ENCODE measurements at regions not wholly inside any gene's neighbourhood (a gene's known extent, or its start where the extent isn't known, plus 50 kb on each side); places are given as distances from the start of the nearest gene placed in this dataset.

DNA sequence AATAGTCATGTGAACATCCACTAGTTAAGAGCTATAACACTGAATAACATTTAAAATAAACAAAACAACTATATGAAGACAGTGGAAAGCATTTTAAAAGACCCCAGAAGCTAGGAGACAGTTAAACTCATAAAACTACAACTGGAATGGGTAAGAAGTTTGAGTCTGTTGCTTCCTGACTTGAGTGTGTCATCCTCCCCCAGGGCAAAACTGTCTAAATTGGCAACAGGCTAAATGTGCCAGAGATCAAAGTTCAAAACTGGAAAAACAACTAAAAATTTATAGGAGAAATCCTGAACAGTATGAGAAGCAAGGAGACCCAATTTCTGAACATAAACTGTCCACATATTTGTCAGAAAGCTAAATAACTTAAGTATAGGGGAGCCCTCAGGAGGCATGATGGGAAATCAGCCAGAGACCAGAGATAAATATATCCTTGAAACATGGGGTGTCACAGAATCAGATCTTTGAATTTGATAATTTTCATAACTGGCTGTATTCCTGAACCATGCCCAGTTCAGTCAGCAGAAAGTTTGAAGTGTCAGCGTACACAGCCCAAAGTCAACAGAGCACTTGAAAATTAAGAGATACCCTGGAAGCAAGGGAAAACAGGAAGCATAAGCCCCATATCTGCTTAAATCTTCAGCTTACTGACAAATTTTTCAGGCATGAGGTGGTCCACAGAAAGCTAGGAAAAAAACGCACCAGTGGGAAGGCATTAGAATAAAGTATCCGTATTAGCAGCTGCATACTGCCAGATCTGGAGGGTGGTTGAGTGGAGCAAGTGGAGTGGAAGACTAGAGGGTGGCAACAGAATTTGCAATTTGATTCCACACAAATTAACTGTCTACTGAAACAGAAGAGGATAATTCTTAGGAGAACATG, 516.1 kb upstream of the MAN1A1 start:
- H3K9ac ChIP-seq (ENCODE audit: low read length), result no peak overlapping the region
- no peaks in the 10 kb centered on the region for H3K79me1 ChIP-seq (ENCODE audit: low read length)
- H2AK5ac ChIP-seq (ENCODE audit: low read length), result no peak overlapping the region
- no peak overlapping the region for H2BK5ac ChIP-seq (ENCODE audit: low read length)
- H3K4me2 ChIP-seq (ENCODE audit: low read length), result no peak overlapping the region
- H3K4me1 ChIP-seq (ENCODE audit: control insufficient read depth, low read depth, low read length), result no peaks in the 10 kb centered on the region
- H4K8ac ChIP-seq (ENCODE audit: low read depth, low read length), result no peak overlapping the region
- H3K36me3 ChIP-seq (ENCODE audit: control insufficient read depth, insufficient read depth, low read length), result no peaks in the 10 kb centered on the region
- no peak overlapping the region for H2BK15ac ChIP-seq (replicated peaks; ENCODE audit: low read depth)
- H3K18ac ChIP-seq (ENCODE audit: low read length), result no peak overlapping the region
- H3K23ac ChIP-seq (ENCODE audit: low read length), result no peak overlapping the region
- no peak for DNase-seq
- H3K4ac ChIP-seq (ENCODE audit: low read depth, low read length), result no peak overlapping the region
- H3K27ac ChIP-seq (ENCODE audit: low read depth, low read length), result no peak overlapping the region
- no peak overlapping the region for H4K5ac ChIP-seq (ENCODE audit: low read length)
- H2BK120ac ChIP-seq (ENCODE audit: low read depth, low read length), result no peak overlapping the region
- H3K79me2 ChIP-seq (ENCODE audit: control insufficient read depth, insufficient read depth, low read length), result no peaks in the 10 kb centered on the region
- no CpG with 5 or more reads among the region's 3 CpGs for WGBS (ENCODE audit: extremely low coverage, insufficient coverage, low lambda C conversion rate)
- H3K56ac ChIP-seq (ENCODE audit: low read length), result no peak overlapping the region
- no peaks in the 10 kb centered on the region for H3K27me3 ChIP-seq (ENCODE audit: insufficient read depth, low read length, poor library complexity)
- H3K4me3 ChIP-seq (ENCODE audit: low read length), result no peak overlapping the region

DNA sequence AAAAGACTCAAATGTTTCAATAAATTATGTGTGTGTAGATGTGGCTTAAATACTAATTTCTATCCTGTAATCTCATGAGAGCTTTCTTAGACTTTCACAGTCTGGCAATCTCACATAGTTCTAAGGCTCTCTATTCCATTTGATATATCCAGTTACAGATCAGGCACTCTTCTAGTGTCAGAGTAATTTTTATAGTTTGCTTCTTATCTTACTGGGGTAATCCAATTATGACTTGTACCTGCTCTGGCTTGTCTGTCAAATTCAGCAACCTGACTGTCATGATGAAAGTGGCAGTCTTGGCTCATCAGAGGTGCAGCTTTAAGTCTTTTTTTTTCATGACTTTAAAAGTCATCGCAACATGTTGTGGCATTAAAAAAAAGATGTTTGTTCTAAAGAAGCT, 513.2 kb upstream of the MAN1A1 start:
- no peak overlapping the region for H4K5ac ChIP-seq (ENCODE audit: low read length)
- H3K4me3 ChIP-seq (ENCODE audit: low read length), result no peak overlapping the region
- H3K79me1 ChIP-seq (ENCODE audit: low read length), result no peaks in the 10 kb centered on the region
- WGBS (ENCODE audit: extremely low coverage, insufficient coverage, low lambda C conversion rate), result no CpG with 5 or more reads among the region's 1 CpG
- no peaks in the 10 kb centered on the region for H3K79me2 ChIP-seq (ENCODE audit: control insufficient read depth, insufficient read depth, low read length)
- H3K4ac ChIP-seq (ENCODE audit: low read depth, low read length), result no peak overlapping the region
- no peak for DNase-seq
- H3K27ac ChIP-seq (ENCODE audit: low read depth, low read length), result no peak overlapping the region
- H3K27me3 ChIP-seq (ENCODE audit: insufficient read depth, low read length, poor library complexity), result no peaks in the 10 kb centered on the region
- H3K4me1 ChIP-seq (ENCODE audit: control insufficient read depth, low read depth, low read length), result no peaks in the 10 kb centered on the region
- no peak overlapping the region for H2BK120ac ChIP-seq (ENCODE audit: low read depth, low read length)
- H3K56ac ChIP-seq (ENCODE audit: low read length), result no peak overlapping the region
- H3K18ac ChIP-seq (ENCODE audit: low read length), result no peak overlapping the region
- H3K23ac ChIP-seq (ENCODE audit: low read length), result no peak overlapping the region
- H2AK5ac ChIP-seq (ENCODE audit: low read length), result no peak overlapping the region
- no peak overlapping the region for H3K9ac ChIP-seq (ENCODE audit: low read length)
- H2BK5ac ChIP-seq (ENCODE audit: low read length), result no peak overlapping the region
- no peak overlapping the region for H2BK15ac ChIP-seq (replicated peaks; ENCODE audit: low read depth)
- no peak overlapping the region for H3K4me2 ChIP-seq (ENCODE audit: low read length)
- H3K36me3 ChIP-seq (ENCODE audit: control insufficient read depth, insufficient read depth, low read length), result no peaks in the 10 kb centered on the region
- H4K8ac ChIP-seq (ENCODE audit: low read depth, low read length), result no peak overlapping the region

DNA sequence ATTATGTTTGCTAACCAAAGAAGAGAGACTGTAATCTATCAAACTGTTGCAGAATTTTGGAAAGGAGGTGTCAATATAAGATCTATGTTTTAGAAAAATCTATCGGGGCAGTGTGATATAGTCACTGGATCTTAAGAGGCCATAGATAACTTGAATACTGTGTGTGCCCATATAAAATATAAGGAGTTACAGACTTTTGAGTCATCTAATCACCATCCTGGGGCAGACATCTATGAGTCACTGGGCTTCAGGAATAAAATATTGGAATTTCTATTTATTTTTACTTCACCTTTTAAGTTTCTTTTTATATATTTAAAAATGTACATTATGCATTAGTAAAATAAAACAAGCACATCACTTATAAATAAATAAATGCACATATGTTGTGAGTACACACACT, 509.3 kb upstream of the MAN1A1 start:
- no peak overlapping the region for H3K4me3 ChIP-seq (ENCODE audit: low read length)
- H3K36me3 ChIP-seq (ENCODE audit: control insufficient read depth, insufficient read depth, low read length), result no peaks in the 10 kb centered on the region
- H2BK120ac ChIP-seq (ENCODE audit: low read depth, low read length), result no peak overlapping the region
- no peak overlapping the region for H2BK15ac ChIP-seq (replicated peaks; ENCODE audit: low read depth)
- H3K79me2 ChIP-seq (ENCODE audit: control insufficient read depth, insufficient read depth, low read length), result no peaks in the 10 kb centered on the region
- no peak overlapping the region for H3K4me2 ChIP-seq (ENCODE audit: low read length)
- H3K4me1 ChIP-seq (ENCODE audit: control insufficient read depth, low read depth, low read length), result no peaks in the 10 kb centered on the region
- no peak overlapping the region for H2BK5ac ChIP-seq (ENCODE audit: low read length)
- H3K27me3 ChIP-seq (ENCODE audit: insufficient read depth, low read length, poor library complexity), result no peaks in the 10 kb centered on the region
- no peaks in the 10 kb centered on the region for H3K79me1 ChIP-seq (ENCODE audit: low read length)
- no peak overlapping the region for H3K56ac ChIP-seq (ENCODE audit: low read length)
- DNase-seq, result no peak
- no peak overlapping the region for H3K27ac ChIP-seq (ENCODE audit: low read depth, low read length)
- WGBS (ENCODE audit: extremely low coverage, insufficient coverage, low lambda C conversion rate), result no CpG with 5 or more reads among the region's 1 CpG
- no peak overlapping the region for H3K4ac ChIP-seq (ENCODE audit: low read depth, low read length)
- no peak overlapping the region for H4K8ac ChIP-seq (ENCODE audit: low read depth, low read length)
- H3K18ac ChIP-seq (ENCODE audit: low read length), result no peak overlapping the region
- H2AK5ac ChIP-seq (ENCODE audit: low read length), result no peak overlapping the region
- H3K9ac ChIP-seq (ENCODE audit: low read length), result no peak overlapping the region
- H3K23ac ChIP-seq (ENCODE audit: low read length), result no peak overlapping the region
- H4K5ac ChIP-seq (ENCODE audit: low read length), result no peak overlapping the region

DNA sequence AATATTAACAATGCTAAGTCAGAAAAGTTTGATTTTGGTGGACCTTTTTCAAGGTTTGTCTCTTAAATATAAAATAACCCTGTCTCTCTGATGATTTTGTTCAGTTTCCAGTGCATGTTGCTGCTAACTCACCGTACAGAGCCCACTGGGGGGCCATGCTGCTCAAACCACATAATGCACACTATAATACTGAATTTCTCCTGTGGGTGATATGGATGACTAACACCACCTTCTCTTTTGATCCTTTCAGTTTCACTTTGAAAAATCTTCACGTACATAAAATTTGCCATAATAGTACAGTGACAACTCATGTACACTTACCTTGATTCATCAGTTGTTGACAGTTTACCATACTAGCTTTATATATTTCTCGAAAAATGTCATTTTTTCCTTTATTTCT, 506.6 kb upstream of the MAN1A1 start:
- H3K79me1 ChIP-seq (ENCODE audit: low read length), result no peaks in the 10 kb centered on the region
- no peak overlapping the region for H3K56ac ChIP-seq (ENCODE audit: low read length)
- H3K23ac ChIP-seq (ENCODE audit: low read length), result no peak overlapping the region
- no peak overlapping the region for H2AK5ac ChIP-seq (ENCODE audit: low read length)
- H3K9ac ChIP-seq (ENCODE audit: low read length), result no peak overlapping the region
- no peaks in the 10 kb centered on the region for H3K4me1 ChIP-seq (ENCODE audit: control insufficient read depth, low read depth, low read length)
- no peak overlapping the region for H3K18ac ChIP-seq (ENCODE audit: low read length)
- no peaks in the 10 kb centered on the region for H3K27me3 ChIP-seq (ENCODE audit: insufficient read depth, low read length, poor library complexity)
- H3K4me2 ChIP-seq (ENCODE audit: low read length), result no peak overlapping the region
- DNase-seq, result no peak
- no peaks in the 10 kb centered on the region for H3K79me2 ChIP-seq (ENCODE audit: control insufficient read depth, insufficient read depth, low read length)
- H4K5ac ChIP-seq (ENCODE audit: low read length), result no peak overlapping the region
- no peak overlapping the region for H3K4me3 ChIP-seq (ENCODE audit: low read length)
- H3K27ac ChIP-seq (ENCODE audit: low read depth, low read length), result no peak overlapping the region
- no peak overlapping the region for H2BK15ac ChIP-seq (replicated peaks; ENCODE audit: low read depth)
- no peak overlapping the region for H3K4ac ChIP-seq (ENCODE audit: low read depth, low read length)
- no CpG with 5 or more reads among the region's 3 CpGs for WGBS (ENCODE audit: extremely low coverage, insufficient coverage, low lambda C conversion rate)
- no peak overlapping the region for H2BK120ac ChIP-seq (ENCODE audit: low read depth, low read length)
- H4K8ac ChIP-seq (ENCODE audit: low read depth, low read length), result no peak overlapping the region
- H2BK5ac ChIP-seq (ENCODE audit: low read length), result no peak overlapping the region
- no peaks in the 10 kb centered on the region for H3K36me3 ChIP-seq (ENCODE audit: control insufficient read depth, insufficient read depth, low read length)

DNA sequence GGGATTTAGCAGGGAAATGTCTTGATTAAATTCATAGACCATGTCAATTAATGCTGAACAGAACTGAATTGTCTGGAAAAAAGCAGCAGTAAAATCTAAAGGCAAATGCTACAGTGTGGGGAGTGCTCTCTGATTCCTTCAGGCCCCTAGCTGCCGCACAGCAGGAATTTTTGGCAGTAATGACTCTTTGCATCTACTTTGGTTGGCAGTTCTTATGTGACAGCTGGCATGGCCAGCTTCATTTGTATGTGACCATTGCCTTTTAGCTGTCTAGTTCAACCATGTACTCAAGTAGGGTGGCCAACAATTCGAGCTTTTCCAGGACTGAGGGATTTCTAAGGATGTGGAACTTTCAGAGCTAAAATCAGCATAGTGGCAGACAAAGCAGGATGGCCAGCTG, 499.1 kb upstream of the MAN1A1 start:
- no peak overlapping the region for H2AK5ac ChIP-seq (ENCODE audit: low read length)
- H3K4me2 ChIP-seq (ENCODE audit: low read length), result no peak overlapping the region
- H3K23ac ChIP-seq (ENCODE audit: low read length), result no peak overlapping the region
- no peaks in the 10 kb centered on the region for H3K4me1 ChIP-seq (ENCODE audit: control insufficient read depth, low read depth, low read length)
- H3K18ac ChIP-seq (ENCODE audit: low read length), result no peak overlapping the region
- H4K8ac ChIP-seq (ENCODE audit: low read depth, low read length), result no peak overlapping the region
- no peaks in the 10 kb centered on the region for H3K27me3 ChIP-seq (ENCODE audit: insufficient read depth, low read length, poor library complexity)
- H3K4ac ChIP-seq (ENCODE audit: low read depth, low read length), result no peak overlapping the region
- no peaks in the 10 kb centered on the region for H3K79me1 ChIP-seq (ENCODE audit: low read length)
- H2BK5ac ChIP-seq (ENCODE audit: low read length), result no peak overlapping the region
- no peak overlapping the region for H3K9ac ChIP-seq (ENCODE audit: low read length)
- no peak overlapping the region for H2BK15ac ChIP-seq (replicated peaks; ENCODE audit: low read depth)
- no peak overlapping the region for H4K5ac ChIP-seq (ENCODE audit: low read length)
- WGBS (ENCODE audit: extremely low coverage, insufficient coverage, low lambda C conversion rate), result no CpG with 5 or more reads among the region's 2 CpGs
- no peaks in the 10 kb centered on the region for H3K79me2 ChIP-seq (ENCODE audit: control insufficient read depth, insufficient read depth, low read length)
- H3K56ac ChIP-seq (ENCODE audit: low read length), result no peak overlapping the region
- no peak overlapping the region for H3K4me3 ChIP-seq (ENCODE audit: low read length)
- no peak overlapping the region for H3K27ac ChIP-seq (ENCODE audit: low read depth, low read length)
- no peaks in the 10 kb centered on the region for H3K36me3 ChIP-seq (ENCODE audit: control insufficient read depth, insufficient read depth, low read length)
- H2BK120ac ChIP-seq (ENCODE audit: low read depth, low read length), result no peak overlapping the region
- DNase-seq, result no peak

DNA sequence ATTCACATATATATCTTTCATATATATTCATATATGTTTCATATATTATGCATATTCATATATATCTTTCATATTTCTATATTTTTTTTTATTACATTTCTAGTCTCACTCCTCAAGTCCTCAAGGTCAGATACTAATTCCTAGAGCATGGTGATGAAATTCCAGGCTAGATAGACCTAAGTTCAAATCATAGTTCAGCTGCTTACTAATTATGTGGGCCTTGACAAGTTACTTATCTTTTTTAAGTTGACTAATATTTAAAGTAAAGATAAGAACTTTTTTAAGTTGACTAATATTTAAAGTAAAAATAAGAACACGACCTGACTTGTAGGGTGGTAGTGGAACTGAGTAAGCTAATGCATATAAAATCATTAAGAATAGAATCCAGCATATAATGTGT, 495.6 kb upstream of the MAN1A1 start:
- Histone ChIP-seq H3K27me3 (ENCODE audit: insufficient read depth, low read length, poor library complexity) (no peaks in the 10 kb centered on the region), H3K36me3 (ENCODE audit: control insufficient read depth, insufficient read depth, low read length) (no peaks in the 10 kb centered on the region), H4K5ac (ENCODE audit: low read length) (no peak overlapping the region), H2BK15ac (replicated peaks; ENCODE audit: low read depth) (no peak overlapping the region), H2BK5ac (ENCODE audit: low read length) (no peak overlapping the region), H3K23ac (ENCODE audit: low read length) (no peak overlapping the region), H3K9ac (ENCODE audit: low read length) (no peak overlapping the region), H3K56ac (ENCODE audit: low read length) (no peak overlapping the region), H3K18ac (ENCODE audit: low read length) (no peak overlapping the region), H3K4me1 (ENCODE audit: control insufficient read depth, low read depth, low read length) (no peaks in the 10 kb centered on the region), H3K4me2 (ENCODE audit: low read length) (no peak overlapping the region), H2AK5ac (ENCODE audit: low read length) (no peak overlapping the region), H2BK120ac (ENCODE audit: low read depth, low read length) (no peak overlapping the region), H4K8ac (ENCODE audit: low read depth, low read length) (no peak overlapping the region), H3K4ac (ENCODE audit: low read depth, low read length) (no peak overlapping the region), H3K79me1 (ENCODE audit: low read length) (no peaks in the 10 kb centered on the region), H3K4me3 (ENCODE audit: low read length) (no peak overlapping the region), H3K79me2 (ENCODE audit: control insufficient read depth, insufficient read depth, low read length) (no peaks in the 10 kb centered on the region), H3K27ac (ENCODE audit: low read depth, low read length) (no peak overlapping the region)
- no CpG with 5 or more reads among the region's 1 CpG for WGBS (ENCODE audit: extremely low coverage, insufficient coverage, low lambda C conversion rate)
- no peak for DNase-seq

Measured in mesendoderm (in vitro differentiated cells).